ENCODE measurements at regions not wholly inside any gene's neighbourhood (a gene's known extent, or its start where the extent isn't known, plus 50 kb on each side); places are given as distances from the start of the nearest gene placed in this dataset.

GRCh38 chr3:178385280-178385952, 150.8 kb upstream of the KCNMB2 start:
- DNase-seq (ENCODE audit: low read depth in 2 of 2) = no peak

- no peak for DNase-seq (ENCODE audit: low read depth in 2 of 2)
Observed at GRCh38 chr3:178386401-178386800, 149.8 kb upstream of the KCNMB2 start.

GRCh38 chr3:178386880-178387279, 149.4 kb upstream of the KCNMB2 start:
- no peak for DNase-seq (ENCODE audit: low read depth in 2 of 2)

GRCh38 chr3:178388473-178388872, 147.8 kb upstream of the KCNMB2 start:
- DNase-seq (ENCODE audit: low read depth in 2 of 2) = no peak

- no peak for DNase-seq (ENCODE audit: low read depth in 2 of 2)
Observed at GRCh38 chr3:178389258-178389657, 147.0 kb upstream of the KCNMB2 start.

GRCh38 chr3:178392511-178392926, 143.7 kb upstream of the KCNMB2 start:
- no peak for DNase-seq (ENCODE audit: low read depth in 2 of 2)

GRCh38 chr3:178393146-178393545, 143.1 kb upstream of the KCNMB2 start:
- no peak for DNase-seq (ENCODE audit: low read depth in 2 of 2)

GRCh38 chr3:178393824-178394223, 142.4 kb upstream of the KCNMB2 start:
- no peak for DNase-seq (ENCODE audit: low read depth in 2 of 2)

GRCh38 chr3:178396318-178396717, 139.9 kb upstream of the KCNMB2 start:
- DNase-seq (ENCODE audit: low read depth in 2 of 2) = no peak

GRCh38 chr3:178397202-178397601, 139.0 kb upstream of the KCNMB2 start:
- no peak for DNase-seq (ENCODE audit: low read depth in 2 of 2)

GRCh38 chr3:178397836-178398235, 138.4 kb upstream of the KCNMB2 start:
- DNase-seq (ENCODE audit: low read depth in 2 of 2) = no peak

GRCh38 chr3:178404961-178405360, 131.3 kb upstream of the KCNMB2 start:
- DNase-seq (ENCODE audit: low read depth in 2 of 2) = no peak

GRCh38 chr3:178405531-178405930, 130.7 kb upstream of the KCNMB2 start:
- DNase-seq (ENCODE audit: low read depth in 2 of 2) = no peak

GRCh38 chr3:178406206-178406605, 130.0 kb upstream of the KCNMB2 start:
- no peak for DNase-seq (ENCODE audit: low read depth in 2 of 2)

- no peak for DNase-seq (ENCODE audit: low read depth in 2 of 2)
Observed at GRCh38 chr3:178415384-178415783, 120.9 kb upstream of the KCNMB2 start.

- no peak for DNase-seq (ENCODE audit: low read depth in 2 of 2)
Observed at GRCh38 chr3:178417736-178418135, 118.5 kb upstream of the KCNMB2 start.

- DNase-seq (ENCODE audit: low read depth in 2 of 2) = no peak
Observed at GRCh38 chr3:178419071-178419470, 117.2 kb upstream of the KCNMB2 start.

- no peak for DNase-seq (ENCODE audit: low read depth in 2 of 2)
Observed at GRCh38 chr3:178420033-178420432, 116.2 kb upstream of the KCNMB2 start.

- no peak for DNase-seq (ENCODE audit: low read depth in 2 of 2)
Observed at GRCh38 chr3:178421069-178421468, 115.2 kb upstream of the KCNMB2 start.

GRCh38 chr3:178422406-178422805, 113.8 kb upstream of the KCNMB2 start:
- no peak for DNase-seq (ENCODE audit: low read depth in 2 of 2)

- no peak for DNase-seq (ENCODE audit: low read depth in 2 of 2)
Observed at GRCh38 chr3:178428037-178428436, 108.2 kb upstream of the KCNMB2 start.

GRCh38 chr3:178434206-178434805, 101.9 kb upstream of the KCNMB2 start:
- DNase-seq (ENCODE audit: low read depth in 2 of 2) = no peak

- DNase-seq (ENCODE audit: low read depth in 2 of 2) = no peak
Observed at GRCh38 chr3:178435575-178435974, 100.7 kb upstream of the KCNMB2 start.

- DNase-seq (ENCODE audit: low read depth in 2 of 2) = no peak
Observed at GRCh38 chr3:178436773-178437172, 99.5 kb upstream of the KCNMB2 start.

All from stimulated activated CD8-positive, alpha-beta memory T cell treated with anti-CD3 and anti-CD28 coated beads, Interleukin-2, amount 100 ng/mL, for 48 hours (primary cell).